ENCODE measurements at regions not wholly inside any gene's neighbourhood (a gene's known extent, or its start where the extent isn't known, plus 50 kb on each side); places are given as distances from the start of the nearest gene placed in this dataset.

DNA sequence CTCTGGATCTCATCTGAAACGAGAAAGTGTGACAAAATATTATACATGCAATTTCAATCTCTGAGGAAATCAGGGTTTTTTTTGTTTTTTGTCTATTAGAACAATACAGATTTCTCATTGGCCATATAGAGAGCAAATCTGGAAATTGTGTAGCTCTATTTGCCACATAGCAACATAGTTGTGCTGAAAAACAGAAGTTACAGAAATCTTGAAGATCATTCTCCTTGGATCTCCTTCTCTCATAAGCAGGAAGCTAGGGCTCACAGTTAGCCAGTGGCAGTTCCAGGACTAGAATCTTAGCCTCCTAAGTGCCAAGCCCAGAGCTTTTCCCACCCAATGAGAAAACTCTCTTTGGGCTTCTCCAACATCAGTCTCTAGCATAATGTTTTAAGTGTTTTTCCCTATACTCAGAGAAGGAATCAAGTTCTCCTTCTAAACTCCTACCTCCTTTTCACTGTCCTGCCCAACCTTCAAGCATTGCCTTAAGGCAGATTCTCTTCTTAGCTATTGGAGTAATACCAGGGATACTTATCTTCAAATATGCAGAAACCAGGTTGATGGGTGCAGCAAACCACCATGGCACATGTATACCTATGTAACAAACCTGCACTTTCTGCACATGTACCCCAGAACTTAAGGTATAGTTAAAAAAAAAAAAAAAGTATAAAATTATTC lies 211.6 kb downstream of the ALDH8A1 start:
- DNase-seq = no peak

- DNase-seq = no peak
Measured at GRCh38 chr6:134735461-134735860, 214.4 kb downstream of the ALDH8A1 start.

DNA sequence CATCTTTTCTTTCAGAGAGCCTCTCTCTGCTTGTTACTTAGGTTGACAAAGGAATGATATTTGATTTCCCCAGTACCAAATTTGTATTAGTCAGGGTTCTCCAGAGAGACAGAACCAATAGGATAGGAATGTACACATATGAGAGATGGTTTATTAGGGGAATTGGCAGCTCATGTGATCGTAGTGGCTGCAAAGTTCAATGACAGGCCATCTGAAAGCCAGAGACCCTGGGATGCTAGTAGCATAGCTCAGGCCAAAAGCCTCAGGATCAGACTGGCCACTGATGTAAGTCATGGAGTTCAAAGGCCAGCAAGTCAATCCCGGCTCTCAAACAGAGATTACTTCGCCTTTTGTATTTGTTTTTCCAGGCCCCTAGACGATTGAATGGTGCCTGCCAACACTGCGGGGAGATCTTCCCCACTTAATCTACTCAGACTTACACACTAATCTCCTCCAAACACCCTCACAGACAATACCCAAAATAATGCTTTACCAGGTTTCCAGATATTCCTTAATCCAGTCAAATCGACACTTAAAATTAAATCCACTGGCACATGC lies 215.5 kb downstream of the ALDH8A1 start:
- no peak for DNase-seq

GRCh38 chr6:134733801-134734200 lies 216.1 kb downstream of the ALDH8A1 start:
- no peak for DNase-seq

GRCh38 chr6:134732763-134733162 lies 217.1 kb downstream of the ALDH8A1 start:
- DNase-seq = no peak

DNA sequence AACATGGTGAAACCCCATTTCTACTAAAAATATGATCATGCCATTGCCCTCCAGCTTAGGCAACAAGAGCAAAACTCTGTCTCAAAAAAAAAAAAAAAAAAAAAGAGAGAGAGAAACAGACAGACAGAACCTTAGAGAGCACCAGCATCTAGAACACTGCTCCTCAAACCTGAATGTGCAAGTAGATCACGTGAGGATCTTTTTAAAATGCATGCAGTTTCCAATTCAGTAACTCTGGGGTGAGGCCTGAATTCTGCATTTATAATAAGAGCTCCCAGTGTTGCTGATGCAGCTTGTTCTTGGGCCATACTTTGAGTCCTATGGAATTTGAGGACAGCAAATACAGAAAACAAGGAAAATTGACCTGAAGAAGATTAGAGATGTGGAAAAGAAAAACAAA lies 218.3 kb downstream of the ALDH8A1 start:
- DNase-seq = no peak

DNA sequence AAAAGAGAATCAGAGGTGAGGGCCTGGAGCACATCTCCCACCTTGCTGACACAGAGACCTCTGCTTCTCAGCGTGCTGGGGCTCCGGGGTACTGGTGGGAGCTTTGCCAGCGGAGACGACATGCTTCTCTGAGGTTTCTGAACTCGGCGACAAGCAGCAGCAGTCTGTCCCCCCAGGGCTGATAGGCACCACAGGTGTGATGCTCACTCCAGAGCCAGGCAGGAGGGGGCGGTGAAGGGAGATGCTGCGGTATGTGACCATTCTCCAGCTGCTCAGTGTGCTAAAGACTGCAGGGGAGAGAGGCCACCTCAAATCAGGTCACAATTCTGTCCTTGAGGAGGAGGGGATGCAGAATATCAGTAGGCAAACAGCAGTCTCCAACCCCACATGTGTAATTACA lies 219.9 kb downstream of the ALDH8A1 start:
- no peak for DNase-seq

DNA sequence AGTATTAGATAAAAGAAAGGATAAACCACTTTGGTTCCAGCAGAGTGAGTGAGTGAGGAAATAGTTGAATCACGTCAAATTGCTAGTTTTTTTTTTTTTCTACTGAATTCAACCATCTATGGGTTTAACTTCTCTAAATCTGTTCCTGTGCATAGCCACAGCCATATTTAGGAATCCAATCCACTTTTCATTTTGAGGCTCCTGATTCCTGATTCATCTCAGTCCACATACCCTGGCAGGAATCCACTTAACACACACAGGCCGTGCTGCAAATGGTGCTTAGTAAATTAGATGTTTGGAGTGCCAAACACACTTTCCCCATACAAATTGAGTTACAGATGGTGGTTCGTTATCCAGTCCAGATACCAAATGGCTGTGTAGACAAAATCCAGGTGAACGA lies 220.3 kb downstream of the ALDH8A1 start:
- no peak for DNase-seq

DNA sequence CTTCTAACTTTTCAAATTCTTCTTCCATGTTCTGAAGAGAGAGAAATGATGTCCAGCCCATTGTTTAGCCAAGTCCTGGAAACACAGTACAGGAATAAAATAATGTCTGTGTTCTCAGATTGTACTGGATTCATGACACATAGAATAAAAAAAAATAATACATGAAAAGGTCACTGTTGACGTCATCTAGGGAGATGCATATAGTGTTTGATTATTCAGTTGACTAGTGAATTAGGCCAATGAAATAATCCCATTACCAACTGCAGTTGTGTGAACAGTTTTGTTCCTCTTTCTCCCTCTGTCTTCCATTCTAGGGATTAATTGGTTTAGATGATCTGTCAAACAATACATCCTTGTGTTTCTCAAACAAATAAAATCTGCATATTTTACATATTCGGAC lies 222.8 kb downstream of the ALDH8A1 start:
- no peak for DNase-seq

GRCh38 chr6:134725590-134725989 lies 224.3 kb downstream of the ALDH8A1 start:
- no peak for DNase-seq

DNA sequence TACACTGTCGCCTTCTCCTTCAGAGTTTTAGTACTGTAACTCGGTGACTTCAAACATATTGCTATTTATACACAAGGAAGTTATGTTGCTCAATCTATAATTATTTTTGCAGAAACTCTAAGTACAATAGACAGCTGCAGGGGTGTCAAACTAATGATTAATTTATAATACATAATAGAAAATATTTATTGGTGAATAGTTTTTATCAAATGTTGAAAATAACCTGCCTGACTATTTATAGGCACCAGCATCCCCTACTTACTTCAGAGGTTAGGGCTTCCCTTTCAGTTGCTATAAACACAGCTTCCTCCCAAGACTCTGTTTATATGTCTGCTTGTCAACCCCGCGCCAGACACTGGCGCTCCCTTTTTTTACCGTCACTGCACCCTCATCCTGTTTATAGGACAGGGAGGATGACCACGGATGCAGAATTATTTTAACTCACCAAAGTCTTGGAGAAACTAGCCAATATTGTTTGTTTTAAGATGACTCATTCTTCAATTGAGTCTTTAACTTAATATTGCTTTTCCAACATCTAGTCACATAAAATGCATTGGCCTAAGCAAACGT lies 225.0 kb downstream of the ALDH8A1 start:
- no peak for DNase-seq

- DNase-seq = no peak
Measured at GRCh38 chr6:134723081-134723871, 226.6 kb downstream of the ALDH8A1 start.

DNA sequence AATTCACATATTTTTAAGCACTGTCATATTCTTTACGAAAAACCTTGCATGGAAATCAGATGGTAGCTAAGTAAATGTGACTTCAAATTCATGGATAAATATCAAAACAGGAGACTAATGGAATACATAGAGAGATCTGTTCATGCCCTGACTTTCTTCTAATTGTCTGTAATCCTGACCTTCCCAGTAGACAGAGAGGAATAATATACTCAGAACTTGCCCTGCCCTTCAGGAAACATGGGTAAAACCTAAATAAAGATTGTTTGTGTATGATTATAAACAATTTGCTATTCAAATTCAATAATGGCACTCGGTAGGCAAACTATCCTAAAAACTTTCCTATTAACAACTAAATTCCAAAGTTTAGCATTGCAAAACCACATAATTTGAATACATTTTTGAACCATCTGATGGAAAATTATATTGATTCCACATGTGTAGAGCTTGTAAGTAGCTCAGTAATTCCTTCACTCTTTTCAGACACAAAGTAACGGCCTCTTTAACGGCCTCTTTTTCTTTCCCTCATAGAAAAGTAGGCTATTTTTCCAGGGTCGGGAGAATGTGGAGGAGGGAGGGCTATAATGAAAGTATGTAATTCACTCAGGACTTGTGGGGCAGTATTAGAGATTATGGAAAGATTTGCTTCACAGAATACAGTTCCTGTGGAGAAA lies 227.6 kb downstream of the ALDH8A1 start:
- DNase-seq = no peak

DNA sequence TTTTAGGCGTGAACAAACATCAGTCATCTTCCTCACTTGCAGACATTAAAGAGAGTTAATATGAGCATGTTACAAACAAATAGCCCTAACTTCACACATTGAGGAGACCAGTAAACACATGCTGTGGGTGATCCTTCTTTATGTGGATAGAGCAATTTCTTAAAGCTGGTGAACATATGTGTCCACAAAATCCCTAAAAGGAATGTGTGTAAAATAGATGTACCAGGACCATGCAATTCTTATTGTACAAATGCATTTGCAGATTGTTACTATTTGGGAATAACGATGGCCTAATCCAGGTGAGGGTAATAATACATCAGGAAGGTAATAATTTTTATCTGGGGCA lies 228.9 kb downstream of the ALDH8A1 start:
- no peak for DNase-seq

DNA sequence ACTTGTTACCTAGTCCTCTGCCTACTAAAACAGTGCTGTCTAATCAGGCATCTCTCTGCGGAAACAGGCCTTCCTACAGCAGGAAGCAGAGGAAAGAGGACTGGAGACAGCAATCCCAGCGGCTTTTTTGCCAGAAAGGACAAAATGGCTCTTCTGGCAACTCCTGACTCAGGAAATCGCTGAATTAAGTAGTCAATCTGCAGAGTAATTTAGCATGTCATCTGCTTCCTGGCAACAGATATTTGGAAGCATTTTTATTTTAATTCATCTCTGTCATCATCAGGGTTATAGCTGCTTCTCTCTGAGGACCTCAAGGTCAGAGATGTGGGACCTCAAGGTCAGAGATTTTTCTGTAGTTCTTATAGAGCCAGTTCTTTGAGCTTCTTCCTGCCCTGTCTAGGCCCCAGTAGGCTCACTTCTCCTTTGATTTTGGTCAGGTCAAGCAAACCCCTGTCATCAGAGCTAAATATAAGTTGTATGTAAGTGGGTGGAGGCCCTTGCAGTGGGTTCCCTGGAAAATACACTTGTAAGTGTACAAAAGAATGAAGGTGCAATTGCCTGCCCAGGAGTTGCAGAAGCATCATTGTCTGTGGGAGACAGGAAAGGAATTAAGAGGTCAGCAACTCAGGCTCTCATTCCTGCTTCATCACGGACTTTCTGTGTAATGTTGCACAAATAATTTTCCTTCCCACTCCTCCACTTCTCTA lies 229.4 kb downstream of the ALDH8A1 start:
- DNase-seq = no peak

DNA sequence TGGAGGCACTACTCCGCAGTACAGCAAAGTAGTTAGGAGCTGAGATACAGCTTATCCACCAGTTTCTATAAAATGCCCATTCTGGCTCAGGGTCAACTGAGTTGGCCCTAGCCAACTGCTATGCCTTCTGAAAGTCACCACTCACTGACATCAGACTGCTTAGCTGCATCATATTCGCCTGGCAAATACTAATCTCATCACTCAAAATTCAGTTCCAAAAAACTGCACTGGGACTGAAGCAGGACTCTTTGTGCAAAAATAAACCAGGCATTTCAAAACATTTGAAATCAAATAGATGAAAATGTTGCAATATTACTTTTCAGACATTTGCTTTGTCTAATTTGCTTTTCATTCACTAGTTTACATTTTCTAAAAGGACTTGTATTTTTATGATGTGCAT lies 230.0 kb downstream of the ALDH8A1 start:
- DNase-seq = no peak

GRCh38 chr6:134719286-134719685 lies 230.6 kb downstream of the ALDH8A1 start:
- no peak for DNase-seq

- no peak for DNase-seq
Measured at GRCh38 chr6:134714679-134715078, 235.2 kb downstream of the ALDH8A1 start.

DNA sequence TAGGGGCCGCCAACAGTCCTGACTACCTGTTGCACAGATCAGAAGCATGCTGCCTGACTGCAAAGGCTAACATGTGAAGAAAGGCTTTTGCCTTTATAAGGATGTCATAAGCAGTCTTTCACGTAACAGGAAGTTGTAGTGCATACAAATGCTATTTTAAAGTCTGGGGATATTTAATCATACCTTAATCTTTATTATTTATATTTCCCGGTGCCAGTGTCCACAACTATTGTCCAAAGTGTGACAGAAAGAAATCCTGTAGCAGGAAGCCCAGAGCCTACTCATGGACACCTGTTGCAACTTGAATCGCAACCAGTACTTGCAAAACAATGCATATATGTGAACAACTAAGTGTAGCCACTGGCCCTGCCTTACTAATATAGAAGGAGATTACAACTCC lies 235.8 kb downstream of the ALDH8A1 start:
- DNase-seq = no peak

- no peak for DNase-seq
Measured at GRCh38 chr6:134712311-134712710, 237.6 kb downstream of the ALDH8A1 start.

GRCh38 chr6:134708079-134708478 lies 241.8 kb downstream of the ALDH8A1 start:
- no peak for DNase-seq

DNA sequence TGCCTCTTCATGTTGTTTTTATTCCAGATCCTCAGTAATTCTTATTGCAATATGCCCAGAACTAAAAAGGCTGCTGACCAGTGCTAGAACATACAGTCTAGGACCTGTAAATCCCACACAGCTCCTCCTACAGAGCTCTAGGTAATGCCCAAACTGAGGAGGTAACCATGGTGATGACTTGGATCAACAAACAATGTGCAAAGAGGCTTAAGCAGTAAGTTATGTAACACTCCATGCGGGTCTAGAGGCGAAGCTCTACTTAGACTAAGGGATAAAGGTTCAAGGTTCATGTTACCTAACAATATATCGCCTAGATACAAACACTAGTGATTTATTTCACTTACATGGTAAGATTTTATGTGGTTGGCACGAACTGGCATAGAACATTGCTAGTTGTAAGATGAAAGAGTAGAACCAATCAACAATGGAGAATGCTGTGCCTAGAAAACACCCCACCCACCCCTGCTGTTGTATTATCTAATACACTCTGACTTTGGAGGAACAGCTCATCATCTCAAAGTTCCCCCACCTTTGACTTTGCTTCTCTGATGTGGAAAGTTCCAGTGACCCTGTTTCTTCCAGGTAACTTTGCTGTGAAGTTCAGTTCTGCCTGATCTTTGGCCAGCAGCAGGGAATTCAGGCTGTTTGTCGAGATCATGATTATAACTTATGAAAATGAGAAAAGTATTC lies 242.4 kb downstream of the ALDH8A1 start:
- no peak for DNase-seq

All from CD4-positive, alpha-beta T cell treated with Interleukin-4 for 4 hours (primary cell).